Activated naive CD4-positive, alpha-beta T cell treated with anti-CD3 and anti-CD28 coated beads for 36 hours (primary cell): ENCODE measurements at regions not wholly inside any gene's neighbourhood (a gene's known extent, or its start where the extent isn't known, plus 50 kb on each side); places are given as distances from the start of the nearest gene placed in this dataset.

Experiments used
- CTCF ChIA-PET: fragments of 350-600 bp; sonication (Branson Sonifier 250); formaldehyde crosslinking; loops from one replicate; lab custom pipeline; 2021; ENCODE audit warnings: antibody characterized with exemption; lab: Charles Lee
- DNase-seq: peaks from one replicate; pipeline ENCODE4 v3.0.0-alpha.2; 2020
- H3K27ac Mint-ChIP-seq: one replicate; pipeline ENCODE4 v1.8.0; 2021; ENCODE audit warnings: mild to moderate bottlenecking, mixed read lengths
- H3K27me3 Mint-ChIP-seq: one replicate; pipeline ENCODE4 v1.8.0; 2021; ENCODE audit warnings: low read depth, mixed read lengths
- H3K36me3 Mint-ChIP-seq: one replicate; pipeline ENCODE4 v1.8.0; 2021; ENCODE audit warnings: low read depth, mixed read lengths
- H3K4me1 Mint-ChIP-seq: one replicate; pipeline ENCODE4 v1.8.0; 2021; ENCODE audit warnings: low read depth, mixed read lengths
- H3K4me3 Mint-ChIP-seq: one replicate; pipeline ENCODE4 v1.8.0; 2021; ENCODE audit warnings: mild to moderate bottlenecking, moderate library complexity, mixed read lengths
- H3K9me3 Mint-ChIP-seq: one replicate; pipeline ENCODE4 v1.8.0; 2021; ENCODE audit warnings: mixed read lengths
- intact Hi-C: fragments of 100-400 bp; cut with micrococcal nuclease; formaldehyde crosslinking; loops from one replicate; pipeline ENCODE4 v1.15.1; 2023

- Mint-ChIP-seq H3K9me3 (no peaks in the 10 kb centered on the region), H3K4me1 (no peaks in the 10 kb centered on the region), H3K36me3 (no peaks in the 10 kb centered on the region), H3K27me3 (peaks cover 11% of the 10 kb centered on the region), H3K4me3 (no peak overlapping the region), H3K27ac (no peak overlapping the region)
- no peak for DNase-seq
- intact Hi-C loops = no loop called here
- CTCF ChIA-PET = no interaction called here
These were observed 80.0 kb downstream of the BLID start for GRCh38 chr11:122036018-122036417.

- Mint-ChIP-seq H3K4me1 (no peaks in the 10 kb centered on the region), H3K27ac (no peak overlapping the region), H3K9me3 (no peaks in the 10 kb centered on the region), H3K4me3 (no peak overlapping the region), H3K27me3 (peaks cover 11% of the 10 kb centered on the region), H3K36me3 (no peaks in the 10 kb centered on the region)
- CTCF ChIA-PET = no interaction called here
- no peak for DNase-seq
- intact Hi-C loops = no loop called here
These were observed 82.4 kb downstream of the BLID start for GRCh38 chr11:122033631-122034030.

- no peak for DNase-seq
- CTCF ChIA-PET = no interaction called here
- no peaks in the 10 kb centered on the region for H3K36me3 Mint-ChIP-seq
These were observed 82.8 kb downstream of the BLID start for GRCh38 chr11:122033193-122033592.

DNA sequence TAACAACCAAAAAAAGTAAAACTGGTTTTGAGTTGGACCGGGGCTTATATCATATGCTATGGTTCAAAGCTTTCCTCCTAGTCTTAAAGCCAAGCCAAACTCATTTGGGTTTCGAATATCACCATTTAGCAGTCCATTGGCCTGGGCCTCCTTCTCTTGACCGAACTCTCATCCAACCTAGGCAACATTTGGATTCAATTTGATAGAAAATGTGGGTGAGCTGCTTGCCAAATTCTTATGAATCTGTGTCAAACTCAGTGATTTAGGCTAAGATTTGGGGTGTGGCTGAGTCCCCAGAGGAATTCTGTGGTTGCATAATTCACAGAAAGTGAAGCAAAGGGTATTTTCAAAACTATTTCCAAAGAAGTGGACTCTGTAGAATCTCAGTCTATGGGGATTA, 83.7 kb downstream of the BLID start:
- Mint-ChIP-seq H3K9me3 (no peaks in the 10 kb centered on the region), H3K36me3 (no peaks in the 10 kb centered on the region), H3K27ac (no peak overlapping the region), H3K4me3 (no peak overlapping the region), H3K27me3 (peaks cover 11% of the 10 kb centered on the region), H3K4me1 (no peaks in the 10 kb centered on the region)
- CTCF ChIA-PET = no interaction called here
- intact Hi-C loops = no loop called here
- no peak for DNase-seq

More at GRCh38 chr11:122033193-122033592, 82.8 kb downstream of the BLID start:
- Mint-ChIP-seq H3K4me1 (no peaks in the 10 kb centered on the region), H3K27me3 (peaks cover 13% of the 10 kb centered on the region), H3K27ac (no peak overlapping the region), H3K9me3 (no peaks in the 10 kb centered on the region), H3K4me3 (no peak overlapping the region)
- intact Hi-C loops = no loop called here

- intact Hi-C loops = no loop called here
- Mint-ChIP-seq H3K27me3 (peaks cover 11% of the 10 kb centered on the region), H3K4me3 (no peak overlapping the region), H3K4me1 (no peaks in the 10 kb centered on the region), H3K27ac (no peak overlapping the region), H3K9me3 (no peaks in the 10 kb centered on the region), H3K36me3 (no peaks in the 10 kb centered on the region)
- CTCF ChIA-PET = no interaction called here
- DNase-seq = no peak
These were observed 84.2 kb downstream of the BLID start for GRCh38 chr11:122031813-122032212.

DNA sequence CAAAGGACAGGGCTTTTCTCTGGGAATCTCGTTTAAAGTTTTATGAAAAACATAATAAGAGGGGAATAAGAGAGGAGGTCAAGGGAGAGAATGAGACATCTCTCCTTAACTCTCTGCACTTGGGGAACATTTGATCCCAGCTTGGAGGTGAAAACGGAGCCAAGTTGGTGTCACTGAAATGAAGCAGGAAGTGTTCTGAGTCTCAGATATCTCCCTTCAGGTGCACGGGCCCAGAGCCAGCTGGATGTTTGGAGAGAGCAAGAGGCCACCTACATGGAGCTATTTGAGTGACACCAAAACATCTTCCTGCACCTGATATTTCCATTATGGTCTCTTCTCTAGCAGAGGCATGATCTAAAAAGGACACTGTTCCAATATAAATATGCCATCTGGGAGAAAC, 85.7 kb downstream of the BLID start:
- DNase-seq = no peak
- CTCF ChIA-PET = no interaction called here
- Mint-ChIP-seq H3K9me3 (no peaks in the 10 kb centered on the region), H3K4me3 (no peak overlapping the region), H3K36me3 (no peaks in the 10 kb centered on the region), H3K27ac (no peak overlapping the region), H3K4me1 (no peaks in the 10 kb centered on the region), H3K27me3 (peaks cover 11% of the 10 kb centered on the region)
- intact Hi-C loops = no loop called here

DNA sequence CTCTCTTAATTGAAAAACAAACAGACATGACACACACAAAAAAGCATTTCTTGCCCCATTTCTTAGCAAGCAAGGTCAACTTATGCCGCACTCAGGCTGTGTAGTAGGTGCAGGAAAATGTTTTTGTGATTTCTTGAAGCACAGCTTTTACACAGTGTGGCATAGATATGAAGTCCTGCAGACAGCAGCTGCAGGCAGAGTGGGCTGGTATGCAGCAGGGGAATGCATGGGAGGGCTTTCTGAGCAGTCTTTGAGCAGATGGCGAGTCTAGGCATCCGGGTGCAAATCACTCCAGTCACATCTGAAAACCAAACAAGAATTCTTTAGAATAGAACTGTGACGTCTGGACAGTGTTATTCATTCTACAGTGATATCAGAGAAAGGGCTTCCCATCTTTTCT, 87.5 kb downstream of the BLID start:
- Mint-ChIP-seq H3K4me1 (no peaks in the 10 kb centered on the region), H3K9me3 (no peaks in the 10 kb centered on the region), H3K4me3 (no peak overlapping the region), H3K27ac (no peak overlapping the region), H3K27me3 (peaks cover 7% of the 10 kb centered on the region), H3K36me3 (no peaks in the 10 kb centered on the region)
- CTCF ChIA-PET = no interaction called here
- intact Hi-C loops = no loop called here
- DNase-seq = no peak

DNA sequence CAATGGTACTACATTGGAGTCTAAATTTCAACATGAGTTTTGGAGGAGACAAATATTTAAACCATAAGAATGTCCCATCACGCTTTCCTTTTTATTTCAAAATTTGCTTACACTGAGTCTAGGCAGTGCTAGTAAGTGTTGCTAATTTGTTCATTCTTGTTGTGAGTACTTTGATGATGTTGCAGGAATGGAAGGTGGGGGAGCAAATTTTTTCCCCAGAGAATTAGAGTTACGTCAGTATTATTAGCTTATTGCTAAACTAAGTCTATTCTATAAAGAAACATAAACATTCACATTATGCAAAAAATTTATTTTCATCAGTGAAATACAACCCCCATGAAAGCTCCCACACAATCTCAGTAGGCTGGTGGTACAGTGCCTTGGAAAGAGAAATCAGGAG, 88.0 kb downstream of the BLID start:
- Mint-ChIP-seq H3K4me3 (no peak overlapping the region), H3K9me3 (no peaks in the 10 kb centered on the region), H3K36me3 (no peaks in the 10 kb centered on the region), H3K27me3 (peaks cover 7% of the 10 kb centered on the region), H3K27ac (no peak overlapping the region), H3K4me1 (no peaks in the 10 kb centered on the region)
- intact Hi-C loops = no loop called here
- no peak for DNase-seq
- CTCF ChIA-PET = no interaction called here

DNA sequence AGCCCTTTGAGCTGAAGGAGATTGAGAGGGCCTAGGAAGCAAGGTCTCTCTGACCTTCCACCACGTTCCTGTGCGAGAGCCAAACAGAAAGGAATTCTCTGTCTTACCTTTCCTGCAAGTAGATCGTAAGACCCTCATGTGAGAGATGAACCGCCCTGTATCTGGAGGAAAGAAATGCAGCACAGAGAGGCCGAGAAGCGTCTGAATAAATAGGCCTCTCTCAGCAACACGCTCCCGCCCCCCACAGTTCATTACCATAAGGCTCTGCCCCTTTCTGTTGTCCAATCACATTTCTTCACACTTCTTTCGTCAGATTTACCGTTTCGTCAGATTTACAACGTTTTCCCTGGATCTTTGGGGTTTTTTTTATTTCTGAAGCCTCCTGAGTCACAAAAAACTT, 90.3 kb downstream of the BLID start:
- no peaks in the 10 kb centered on the region for H3K36me3 Mint-ChIP-seq
- CTCF ChIA-PET = no interaction called here
- H3K27me3 Mint-ChIP-seq = peaks cover 5% of the 10 kb centered on the region
- DNase-seq = no peak
- intact Hi-C loops = no loop called here
- H3K27ac Mint-ChIP-seq = no peak overlapping the region
- H3K9me3 Mint-ChIP-seq = no peaks in the 10 kb centered on the region
- H3K4me3 Mint-ChIP-seq = no peak overlapping the region
- H3K4me1 Mint-ChIP-seq = no peaks in the 10 kb centered on the region

GRCh38 chr11:122024278-122024677, 91.7 kb downstream of the BLID start:
- no peak overlapping the region for H3K27ac Mint-ChIP-seq
- H3K27me3 Mint-ChIP-seq = peaks cover 5% of the 10 kb centered on the region
- CTCF ChIA-PET = no interaction called here
- intact Hi-C loops = no loop called here
- no peaks in the 10 kb centered on the region for H3K36me3 Mint-ChIP-seq
- H3K4me1 Mint-ChIP-seq = no peaks in the 10 kb centered on the region
- DNase-seq = no peak
- no peak overlapping the region for H3K4me3 Mint-ChIP-seq
- no peaks in the 10 kb centered on the region for H3K9me3 Mint-ChIP-seq

GRCh38 chr11:122023614-122024250, 92.3 kb downstream of the BLID start:
- Mint-ChIP-seq H3K9me3 (no peaks in the 10 kb centered on the region), H3K36me3 (no peaks in the 10 kb centered on the region), H3K27me3 (peaks cover 5% of the 10 kb centered on the region), H3K4me3 (no peak overlapping the region), H3K27ac (no peak overlapping the region), H3K4me1 (no peaks in the 10 kb centered on the region)
- intact Hi-C loops = no loop called here
- no peak for DNase-seq
- CTCF ChIA-PET = no interaction called here

DNA sequence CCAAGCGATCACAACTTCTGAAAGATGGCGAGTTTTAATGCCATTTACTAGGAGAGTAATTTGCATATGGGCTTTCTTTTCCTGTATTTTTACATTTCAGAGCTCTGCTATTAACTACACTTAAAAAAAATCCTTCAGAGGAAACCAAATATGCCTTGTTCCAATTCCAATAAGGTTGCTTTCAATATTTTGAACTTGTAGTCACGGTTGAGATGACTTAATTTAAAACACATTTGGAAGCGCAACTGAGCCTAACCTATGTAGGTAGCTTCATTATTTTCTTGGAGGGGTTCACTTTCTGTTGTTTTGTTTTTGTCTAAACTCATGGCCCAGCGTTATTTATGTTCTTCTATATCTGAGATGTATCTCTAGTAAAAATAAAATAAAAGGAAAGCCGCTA, 93.4 kb downstream of the BLID start:
- DNase-seq = no peak
- Mint-ChIP-seq H3K4me3 (no peak overlapping the region), H3K36me3 (no peaks in the 10 kb centered on the region), H3K4me1 (no peaks in the 10 kb centered on the region), H3K27ac (no peak overlapping the region), H3K27me3 (no peaks in the 10 kb centered on the region), H3K9me3 (no peaks in the 10 kb centered on the region)
- CTCF ChIA-PET = no interaction called here
- intact Hi-C loops = no loop called here

GRCh38 chr11:122020902-122021301, 95.1 kb downstream of the BLID start:
- H3K4me3 Mint-ChIP-seq = no peak overlapping the region
- H3K4me1 Mint-ChIP-seq = no peaks in the 10 kb centered on the region
- H3K36me3 Mint-ChIP-seq = no peaks in the 10 kb centered on the region
- intact Hi-C loops = no loop called here
- no peaks in the 10 kb centered on the region for H3K27me3 Mint-ChIP-seq
- CTCF ChIA-PET = no interaction called here
- DNase-seq = no peak
- no peak overlapping the region for H3K27ac Mint-ChIP-seq
- H3K9me3 Mint-ChIP-seq = no peaks in the 10 kb centered on the region
